ENCODE measurements at regions not wholly inside any gene's neighbourhood (a gene's known extent, or its start where the extent isn't known, plus 50 kb on each side); places are given as distances from the start of the nearest gene placed in this dataset.
"Not testable (repeated sequence)": the region's sequence is repeated elsewhere in the genome, so short reads cannot be mapped to it uniquely, and the experiment has no call there.

GRCh38 chr10:4395731-4396130 is 430.3 kb upstream of the AKR1E2 start:
- Histone ChIP-seq H3K27me3 (ENCODE audit: insufficient read depth, low read length, poor library complexity, severe bottlenecking) (no peaks in the 10 kb centered on the region), H3K36me3 (ENCODE audit: insufficient read depth, low read length) (no peaks in the 10 kb centered on the region), H3K27ac (ENCODE audit: low read depth, low read length) (no peak overlapping the region), H3K4me3 (ENCODE audit: low read length) (no peak overlapping the region), H3K9me3 (ENCODE audit: low read length) (no peaks in the 10 kb centered on the region), H3K4me1 (ENCODE audit: insufficient read depth, low read length) (no peaks in the 10 kb centered on the region)
- H3K4me3 Mint-ChIP-seq: no peak overlapping the region
- ChIA-PET POLR2A (no interaction called here), CTCF (no interaction called here)
- H3K27me3 Mint-ChIP-seq: peaks cover 11 to 13% of the 10 kb centered on the region in 2 donors
- H3K36me3 Mint-ChIP-seq: peaks cover 0 to 10% (median 0%) of the 10 kb centered on the region in 3 donors
- DNase-seq: no peak
- no peaks in the 10 kb centered on the region for H3K9me3 Mint-ChIP-seq
- no peak overlapping the region for H3K27ac Mint-ChIP-seq
- no peaks in the 10 kb centered on the region for H3K4me1 Mint-ChIP-seq

- H3K36me3 Mint-ChIP-seq; H3K27ac ChIP-seq (ENCODE audit: low read depth, low read length); H3K4me1 Mint-ChIP-seq; H3K4me3 Mint-ChIP-seq; H3K4me3 ChIP-seq (ENCODE audit: low read length); H3K9me3 ChIP-seq (ENCODE audit: low read length); DNase-seq; H3K9me3 Mint-ChIP-seq; POLR2A ChIA-PET; H3K36me3 ChIP-seq (ENCODE audit: insufficient read depth, low read length); H3K27ac Mint-ChIP-seq; H3K4me1 ChIP-seq (ENCODE audit: insufficient read depth, low read length); H3K27me3 ChIP-seq (ENCODE audit: insufficient read depth, low read length, poor library complexity, severe bottlenecking); CTCF ChIA-PET: not testable (repeated sequence)
- H3K27me3 Mint-ChIP-seq: peaks cover 11 to 18% of the 10 kb centered on the region in 2 donors
Observed at GRCh38 chr10:4394455-4394854, 431.6 kb upstream of the AKR1E2 start.

- POLR2A ChIA-PET: no interaction called here
- no peaks in the 10 kb centered on the region for H3K9me3 Mint-ChIP-seq
Observed at GRCh38 chr10:4391683-4392082, 434.3 kb upstream of the AKR1E2 start.

GRCh38 chr10:4390219-4390618 is 435.8 kb upstream of the AKR1E2 start:
- no peaks in the 10 kb centered on the region for H3K4me1 ChIP-seq (ENCODE audit: insufficient read depth, low read length)
- DNase-seq: no peak
- POLR2A ChIA-PET: no interaction called here
- H3K4me3 ChIP-seq (ENCODE audit: low read length): no peak overlapping the region
- H3K4me3 Mint-ChIP-seq: no peak overlapping the region
- no peaks in the 10 kb centered on the region for H3K9me3 ChIP-seq (ENCODE audit: low read length)
- no peaks in the 10 kb centered on the region for H3K36me3 ChIP-seq (ENCODE audit: insufficient read depth, low read length)
- no peaks in the 10 kb centered on the region for H3K9me3 Mint-ChIP-seq
- H3K27ac ChIP-seq (ENCODE audit: low read depth, low read length): no peak overlapping the region
- H3K27me3 Mint-ChIP-seq: peaks cover 13 to 25% of the 10 kb centered on the region in 2 donors
- H3K36me3 Mint-ChIP-seq: no peaks in the 10 kb centered on the region
- no peaks in the 10 kb centered on the region for H3K27me3 ChIP-seq (ENCODE audit: insufficient read depth, low read length, poor library complexity, severe bottlenecking)
- no peak overlapping the region for H3K27ac Mint-ChIP-seq
- CTCF ChIA-PET: no interaction called here
- H3K4me1 Mint-ChIP-seq: no peaks in the 10 kb centered on the region

More at GRCh38 chr10:4391683-4392082, 434.3 kb upstream of the AKR1E2 start:
- H3K27ac Mint-ChIP-seq: no peak overlapping the region
- H3K4me1 Mint-ChIP-seq: no peaks in the 10 kb centered on the region
- H3K36me3 ChIP-seq (ENCODE audit: insufficient read depth, low read length): no peaks in the 10 kb centered on the region
- no peaks in the 10 kb centered on the region for H3K9me3 ChIP-seq (ENCODE audit: low read length)
- H3K4me3 ChIP-seq (ENCODE audit: low read length): no peak overlapping the region
- no peaks in the 10 kb centered on the region for H3K4me1 ChIP-seq (ENCODE audit: insufficient read depth, low read length)
- DNase-seq: no peak
- H3K27ac ChIP-seq (ENCODE audit: low read depth, low read length): no peak overlapping the region
- no peaks in the 10 kb centered on the region for H3K27me3 ChIP-seq (ENCODE audit: insufficient read depth, low read length, poor library complexity, severe bottlenecking)
- CTCF ChIA-PET: no interaction called here
- no peaks in the 10 kb centered on the region for H3K36me3 Mint-ChIP-seq
- no peak overlapping the region for H3K4me3 Mint-ChIP-seq
- H3K27me3 Mint-ChIP-seq: peaks cover 13 to 25% of the 10 kb centered on the region in 2 donors

GRCh38 chr10:4385231-4385870 is 440.7 kb upstream of the AKR1E2 start:
- no peak overlapping the region for H3K27ac ChIP-seq (ENCODE audit: low read depth, low read length)
- Mint-ChIP-seq H3K4me3 (no peak overlapping the region), H3K36me3 (no peaks in the 10 kb centered on the region), H3K27ac (no peak overlapping the region), H3K27me3 (peaks cover 13 to 29% of the 10 kb centered on the region in 2 donors), H3K9me3 (no peaks in the 10 kb centered on the region), H3K4me1 (no peaks in the 10 kb centered on the region)
- no peaks in the 10 kb centered on the region for H3K27me3 ChIP-seq (ENCODE audit: insufficient read depth, low read length, poor library complexity, severe bottlenecking)
- ChIA-PET POLR2A (no interaction called here), CTCF (no interaction called here)
- no peaks in the 10 kb centered on the region for H3K36me3 ChIP-seq (ENCODE audit: insufficient read depth, low read length)
- no peaks in the 10 kb centered on the region for H3K9me3 ChIP-seq (ENCODE audit: low read length)
- no peaks in the 10 kb centered on the region for H3K4me1 ChIP-seq (ENCODE audit: insufficient read depth, low read length)
- no peak overlapping the region for H3K4me3 ChIP-seq (ENCODE audit: low read length)
- DNase-seq: no peak

- Histone ChIP-seq H3K27ac (ENCODE audit: low read depth, low read length) (no peak overlapping the region), H3K4me3 (ENCODE audit: low read length) (no peak overlapping the region), H3K27me3 (ENCODE audit: insufficient read depth, low read length, poor library complexity, severe bottlenecking) (no peaks in the 10 kb centered on the region), H3K9me3 (ENCODE audit: low read length) (no peaks in the 10 kb centered on the region), H3K4me1 (ENCODE audit: insufficient read depth, low read length) (no peaks in the 10 kb centered on the region), H3K36me3 (ENCODE audit: insufficient read depth, low read length) (no peaks in the 10 kb centered on the region)
- H3K27me3 Mint-ChIP-seq: peaks cover 13 to 24% of the 10 kb centered on the region in 2 donors
- no peaks in the 10 kb centered on the region for H3K4me1 Mint-ChIP-seq
- no peak for DNase-seq
- H3K4me3 Mint-ChIP-seq: no peak overlapping the region
- no peak overlapping the region for H3K27ac Mint-ChIP-seq
- H3K36me3 Mint-ChIP-seq: no peaks in the 10 kb centered on the region
- no peaks in the 10 kb centered on the region for H3K9me3 Mint-ChIP-seq
- CTCF ChIA-PET: no interaction called here
- POLR2A ChIA-PET: no interaction called here
Observed at GRCh38 chr10:4384245-4384644, 441.8 kb upstream of the AKR1E2 start.

GRCh38 chr10:4383651-4384098 is 442.3 kb upstream of the AKR1E2 start:
- no peak overlapping the region for H3K4me3 Mint-ChIP-seq
- no peak overlapping the region for H3K4me3 ChIP-seq (ENCODE audit: low read length)
- no peaks in the 10 kb centered on the region for H3K36me3 Mint-ChIP-seq
- H3K27ac ChIP-seq (ENCODE audit: low read depth, low read length): no peak overlapping the region
- H3K27me3 Mint-ChIP-seq: peaks cover 13 to 19% of the 10 kb centered on the region in 2 donors
- H3K27me3 ChIP-seq (ENCODE audit: insufficient read depth, low read length, poor library complexity, severe bottlenecking): no peaks in the 10 kb centered on the region
- DNase-seq: no peak
- no peaks in the 10 kb centered on the region for H3K9me3 ChIP-seq (ENCODE audit: low read length)
- ChIA-PET POLR2A (no interaction called here), CTCF (no interaction called here)
- H3K36me3 ChIP-seq (ENCODE audit: insufficient read depth, low read length): no peaks in the 10 kb centered on the region
- no peaks in the 10 kb centered on the region for H3K4me1 Mint-ChIP-seq
- H3K4me1 ChIP-seq (ENCODE audit: insufficient read depth, low read length): no peaks in the 10 kb centered on the region
- H3K9me3 Mint-ChIP-seq: no peaks in the 10 kb centered on the region
- H3K27ac Mint-ChIP-seq: peak overlapping the region in 1 of 8 donors; percentile 5

GRCh38 chr10:4382811-4383210 is 443.2 kb upstream of the AKR1E2 start:
- POLR2A ChIA-PET: no interaction called here
- no peaks in the 10 kb centered on the region for H3K36me3 Mint-ChIP-seq
- CTCF ChIA-PET: no interaction called here

GRCh38 chr10:4373612-4374011 is 452.4 kb upstream of the AKR1E2 start:
- H3K36me3 ChIP-seq (ENCODE audit: insufficient read depth, low read length): no peaks in the 10 kb centered on the region
- no peak overlapping the region for H3K27ac ChIP-seq (ENCODE audit: low read depth, low read length)
- no peaks in the 10 kb centered on the region for H3K36me3 Mint-ChIP-seq
- no peak overlapping the region for H3K27ac Mint-ChIP-seq
- ChIA-PET CTCF (no interaction called here), POLR2A (no interaction called here)
- no peak overlapping the region for H3K4me3 Mint-ChIP-seq
- H3K27me3 Mint-ChIP-seq: peaks cover 4% of the 10 kb centered on the region in 2 donors
- H3K4me3 ChIP-seq (ENCODE audit: low read length): no peak overlapping the region
- peaks cover 0 to 4% (median 0%) of the 10 kb centered on the region in 3 donors for H3K4me1 Mint-ChIP-seq
- H3K27me3 ChIP-seq (ENCODE audit: insufficient read depth, low read length, poor library complexity, severe bottlenecking): no peaks in the 10 kb centered on the region
- H3K4me1 ChIP-seq (ENCODE audit: insufficient read depth, low read length): no peaks in the 10 kb centered on the region
- no peak for DNase-seq
- H3K9me3 Mint-ChIP-seq: no peaks in the 10 kb centered on the region
- no peaks in the 10 kb centered on the region for H3K9me3 ChIP-seq (ENCODE audit: low read length)

More at GRCh38 chr10:4382811-4383210, 443.2 kb upstream of the AKR1E2 start:
- Histone ChIP-seq H3K27ac (ENCODE audit: low read depth, low read length) (no peak overlapping the region), H3K4me1 (ENCODE audit: insufficient read depth, low read length) (no peaks in the 10 kb centered on the region), H3K4me3 (ENCODE audit: low read length) (no peak overlapping the region), H3K27me3 (ENCODE audit: insufficient read depth, low read length, poor library complexity, severe bottlenecking) (no peaks in the 10 kb centered on the region), H3K9me3 (ENCODE audit: low read length) (no peaks in the 10 kb centered on the region), H3K36me3 (ENCODE audit: insufficient read depth, low read length) (no peaks in the 10 kb centered on the region)
- Mint-ChIP-seq H3K27me3 (peaks cover 10 to 19% of the 10 kb centered on the region in 2 donors), H3K9me3 (no peaks in the 10 kb centered on the region), H3K4me3 (no peak overlapping the region), H3K4me1 (no peaks in the 10 kb centered on the region), H3K27ac (no peak overlapping the region)
- DNase-seq: no peak

Measured in CD8-positive, alpha-beta memory T cell (primary cell).